ENCODE measurements at regions not wholly inside any gene's neighbourhood (a gene's known extent, or its start where the extent isn't known, plus 50 kb on each side); places are given as distances from the start of the nearest gene placed in this dataset.
"Not testable (repeated sequence)": the region's sequence is repeated elsewhere in the genome, so short reads cannot be mapped to it uniquely, and the experiment has no call there.

- no peak for DNase-seq
Measured at GRCh38 chr10:118918587-118918986, 110.9 kb upstream of the NANOS1 start.

GRCh38 chr10:118920206-118920605 lies 109.3 kb upstream of the NANOS1 start:
- no peak for DNase-seq

GRCh38 chr10:118922226-118922625 lies 107.3 kb upstream of the NANOS1 start:
- no peak for DNase-seq

- DNase-seq, result no peak
Measured at GRCh38 chr10:118922972-118923371, 106.5 kb upstream of the NANOS1 start.

- DNase-seq, result no peak
Measured at GRCh38 chr10:118924493-118924892, 105.0 kb upstream of the NANOS1 start.

GRCh38 chr10:118925404-118926071 lies 104.0 kb upstream of the NANOS1 start:
- DNase-seq, result no peak

GRCh38 chr10:118926072-118926417 lies 103.5 kb upstream of the NANOS1 start:
- DNase-seq, result no peak

- DNase-seq, result no peak
Measured at GRCh38 chr10:118926441-118926840, 103.1 kb upstream of the NANOS1 start.

GRCh38 chr10:118926903-118927302 lies 102.6 kb upstream of the NANOS1 start:
- no peak for DNase-seq

GRCh38 chr10:118927321-118927720 lies 102.2 kb upstream of the NANOS1 start:
- DNase-seq, result no peak

GRCh38 chr10:118930614-118931013 lies 98.9 kb upstream of the NANOS1 start:
- no peak for DNase-seq

GRCh38 chr10:118931436-118931835 lies 98.1 kb upstream of the NANOS1 start:
- DNase-seq, result no peak

- DNase-seq, result not testable (repeated sequence)
Measured at GRCh38 chr10:118932154-118932553, 97.4 kb upstream of the NANOS1 start.

- no peak for DNase-seq
Measured at GRCh38 chr10:118937226-118937625, 92.3 kb upstream of the NANOS1 start.

GRCh38 chr10:118939211-118940007 lies 90.1 kb upstream of the NANOS1 start:
- DNase-seq, result no peak

- no peak for DNase-seq
Measured at GRCh38 chr10:118940386-118940785, 89.1 kb upstream of the NANOS1 start.

- no peak for DNase-seq
Measured at GRCh38 chr10:118943253-118943652, 86.3 kb upstream of the NANOS1 start.

GRCh38 chr10:118944959-118945633 lies 84.4 kb upstream of the NANOS1 start:
- no peak for DNase-seq

- DNase-seq, result no peak
Measured at GRCh38 chr10:118948786-118949185, 80.7 kb upstream of the NANOS1 start.

GRCh38 chr10:118950190-118950680 lies 79.3 kb upstream of the NANOS1 start:
- DNase-seq, result no peak

GRCh38 chr10:118950997-118951637 lies 78.4 kb upstream of the NANOS1 start:
- DNase-seq, result no peak

GRCh38 chr10:118952493-118953295 lies 76.8 kb upstream of the NANOS1 start:
- no peak for DNase-seq

Data from activated T-cell treated with anti-CD3 and anti-CD28 coated beads, Interleukin-2, amount 50 U/mL, for 48 hours (primary cell).